ENCODE measurements at regions not wholly inside any gene's neighbourhood (a gene's known extent, or its start where the extent isn't known, plus 50 kb on each side); places are given as distances from the start of the nearest gene placed in this dataset.
A peak's percentile ranks its signal among the peaks of the same experiment; 100 is the strongest.

GRCh38 chr6:146865756-146866379 lies 267.1 kb downstream of the ADGB start:
- no peak for DNase-seq (ENCODE audit: low read depth)

- no peak for DNase-seq (ENCODE audit: low read depth)
Observed at GRCh38 chr6:146866731-146867414, 268.1 kb downstream of the ADGB start.

GRCh38 chr6:146868671-146869209 lies 270.0 kb downstream of the ADGB start:
- DNase-seq (ENCODE audit: low read depth): no peak

- no peak for DNase-seq (ENCODE audit: low read depth)
Observed at GRCh38 chr6:146870760-146871159, 272.0 kb downstream of the ADGB start.

GRCh38 chr6:146871611-146872425 lies 273.0 kb downstream of the ADGB start:
- DNase-seq (ENCODE audit: low read depth): peak; percentile 57

GRCh38 chr6:146872426-146872785 lies 273.6 kb downstream of the ADGB start:
- DNase-seq (ENCODE audit: low read depth): no peak

- DNase-seq (ENCODE audit: low read depth): no peak
Observed at GRCh38 chr6:146874278-146875018, 275.7 kb downstream of the ADGB start.

- DNase-seq (ENCODE audit: low read depth): no peak
Observed at GRCh38 chr6:146875927-146876270, 277.1 kb downstream of the ADGB start.

GRCh38 chr6:146876271-146877151 lies 277.7 kb downstream of the ADGB start:
- DNase-seq (ENCODE audit: low read depth): no peak

- no peak for DNase-seq (ENCODE audit: low read depth)
Observed at GRCh38 chr6:146878168-146878951, 279.6 kb downstream of the ADGB start.

- no peak for DNase-seq (ENCODE audit: low read depth)
Observed at GRCh38 chr6:146878952-146879340, 280.2 kb downstream of the ADGB start.

- DNase-seq (ENCODE audit: low read depth): no peak
Observed at GRCh38 chr6:146879406-146880117, 280.8 kb downstream of the ADGB start.

GRCh38 chr6:146881228-146882181 lies 282.7 kb downstream of the ADGB start:
- no peak for DNase-seq (ENCODE audit: low read depth)

GRCh38 chr6:146883640-146884531 lies 285.1 kb downstream of the ADGB start:
- DNase-seq (ENCODE audit: low read depth): no peak

- no peak for DNase-seq (ENCODE audit: low read depth)
Observed at GRCh38 chr6:146884728-146885127, 286.0 kb downstream of the ADGB start.

GRCh38 chr6:146885708-146886457 lies 287.1 kb downstream of the ADGB start:
- DNase-seq (ENCODE audit: low read depth): no peak
